T-helper 2 cell (primary cell): ENCODE measurements at regions not wholly inside any gene's neighbourhood (a gene's known extent, or its start where the extent isn't known, plus 50 kb on each side); places are given as distances from the start of the nearest gene placed in this dataset.

Experiments
- DNase-seq, 5 experiments: peaks; one replicate each; pipeline versions ENCODE4 v3.0.0 to v3.0.0-alpha.2; 2012 to 2022

- DNase-seq: no peak
These were observed 454.1 kb downstream of the ARHGEF28 start for GRCh38 chr5:74079971-74080556.

DNA sequence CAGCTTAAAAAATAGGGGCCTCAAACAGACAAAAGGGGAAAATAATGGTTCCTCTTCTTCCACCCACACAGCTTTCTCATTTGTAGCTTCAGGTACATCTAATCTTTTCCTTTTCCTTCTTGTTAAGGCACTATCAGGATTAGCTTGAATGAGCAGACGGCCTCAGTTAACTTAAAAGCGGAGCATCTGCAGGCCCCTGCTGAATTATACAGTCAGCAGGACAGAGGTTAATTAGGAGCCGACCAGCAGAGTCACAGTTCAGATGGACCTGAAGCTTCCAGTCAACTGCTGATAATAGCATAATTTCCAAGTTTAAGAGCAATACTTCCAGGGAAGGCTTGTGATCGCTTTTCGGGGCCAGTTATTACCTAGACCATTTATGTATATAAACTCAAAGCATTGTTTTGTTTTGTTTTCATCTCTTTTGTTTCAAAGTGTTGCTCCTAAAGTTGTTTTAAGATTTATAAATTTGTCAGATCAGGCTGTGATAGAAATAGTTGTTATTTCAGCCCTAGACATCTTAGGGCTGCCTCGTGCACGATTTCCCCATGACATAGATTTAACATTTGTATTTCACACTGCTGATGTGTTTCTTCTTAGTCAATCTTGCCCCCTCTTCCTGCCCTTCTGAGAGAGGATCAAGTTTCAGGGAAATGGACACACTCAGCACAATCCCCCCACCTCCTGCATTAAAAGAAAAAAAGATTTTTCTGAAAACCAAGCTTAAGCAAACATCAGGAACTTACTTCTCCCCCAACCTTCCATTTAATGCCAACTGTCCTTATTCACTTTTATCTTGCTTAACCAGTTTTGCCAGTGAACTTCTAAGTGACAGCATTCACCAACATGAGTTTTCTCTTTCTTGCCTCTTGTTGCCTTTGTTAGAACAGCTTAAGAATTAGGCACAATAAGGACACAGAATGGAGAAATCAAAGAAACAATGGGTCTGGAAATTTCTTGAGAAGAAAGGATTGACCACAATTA is 449.8 kb downstream of the ARHGEF28 start:
- no peak for DNase-seq

GRCh38 chr5:74074111-74074510 is 448.1 kb downstream of the ARHGEF28 start:
- DNase-seq: no peak

DNA sequence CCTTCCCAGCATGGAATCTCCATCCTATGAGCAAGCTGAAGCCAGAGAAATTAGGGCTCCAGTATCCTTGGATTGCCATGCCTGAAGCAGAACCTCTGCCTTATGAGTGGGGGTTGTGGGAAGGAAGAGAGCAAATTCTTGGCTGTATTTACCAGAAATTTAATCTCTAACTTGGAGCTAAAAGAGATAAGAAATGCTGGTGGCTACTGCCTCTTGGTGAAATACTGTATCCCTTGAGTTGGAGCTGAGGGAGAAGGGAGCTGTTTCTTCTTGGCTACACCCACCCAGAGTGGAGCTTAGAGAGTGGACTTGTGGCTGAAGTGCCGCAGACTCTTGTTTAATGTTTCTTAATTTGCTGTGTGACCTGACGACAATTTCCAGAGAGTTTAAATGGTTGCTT is 447.3 kb downstream of the ARHGEF28 start:
- DNase-seq: no peak

DNA sequence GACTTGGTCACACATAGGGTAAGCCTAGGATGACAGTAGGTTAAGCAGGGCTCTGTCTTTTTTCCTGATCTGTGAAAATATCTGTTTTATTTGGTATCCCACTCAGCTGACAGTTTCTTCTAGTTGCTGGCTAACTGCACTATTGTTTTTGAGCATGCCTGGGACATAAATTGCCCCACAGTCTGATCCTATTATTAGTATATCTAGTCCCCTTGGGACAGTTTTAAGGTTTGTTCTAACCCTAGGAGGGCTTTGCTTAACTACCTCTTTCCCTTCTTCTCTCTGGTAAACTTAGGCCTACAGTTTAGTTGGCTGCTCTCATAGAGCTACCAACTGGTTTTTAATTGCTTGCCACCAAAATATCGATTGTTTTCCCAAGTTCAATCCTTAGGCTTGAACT is 446.6 kb downstream of the ARHGEF28 start:
- DNase-seq: no peak

GRCh38 chr5:74070766-74071165 is 444.8 kb downstream of the ARHGEF28 start:
- DNase-seq: no peak

DNA sequence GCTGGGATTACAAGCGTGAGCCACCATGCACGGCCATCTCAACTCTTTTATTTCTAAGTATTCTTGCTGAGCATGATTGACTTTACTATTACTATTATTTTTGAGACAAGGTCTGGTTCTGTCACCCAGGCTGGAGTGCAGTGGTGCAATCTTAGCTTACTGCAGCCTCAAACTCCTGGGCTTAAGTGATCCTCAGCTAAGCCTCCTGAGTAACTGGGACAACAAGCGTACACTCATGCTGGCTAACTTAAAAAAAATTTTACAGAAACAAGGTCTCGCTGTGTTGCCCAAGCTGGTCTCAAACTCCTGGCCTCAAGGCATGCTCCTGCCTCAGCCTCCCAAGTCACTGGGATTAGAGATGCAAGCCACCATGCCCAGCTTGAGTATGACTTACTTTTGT is 443.7 kb downstream of the ARHGEF28 start:
- DNase-seq: no peak

- no peak for DNase-seq
These were observed 441.9 kb downstream of the ARHGEF28 start for GRCh38 chr5:74067748-74068541.

GRCh38 chr5:74064911-74065310 is 438.9 kb downstream of the ARHGEF28 start:
- DNase-seq: no peak

GRCh38 chr5:74064225-74064624 is 438.2 kb downstream of the ARHGEF28 start:
- DNase-seq: no peak

DNA sequence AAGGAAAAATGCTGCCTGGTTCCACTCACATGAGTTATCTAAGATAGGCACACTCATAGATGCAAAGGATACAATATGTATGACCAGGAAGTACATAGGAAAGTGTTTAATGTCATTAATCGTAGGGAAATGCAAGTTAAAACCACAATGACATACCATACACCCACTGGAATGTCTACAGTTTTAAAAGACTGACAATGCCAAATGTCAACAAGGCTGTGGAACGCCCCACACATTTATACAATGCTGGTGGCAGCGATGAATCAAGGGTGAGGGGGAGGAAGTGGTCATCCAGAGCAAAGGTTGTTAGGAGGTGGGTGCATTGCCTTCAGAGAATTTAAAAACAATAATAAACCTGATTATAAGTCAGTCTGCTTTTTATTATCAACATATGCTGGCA is 437.8 kb downstream of the ARHGEF28 start:
- no peak for DNase-seq

DNA sequence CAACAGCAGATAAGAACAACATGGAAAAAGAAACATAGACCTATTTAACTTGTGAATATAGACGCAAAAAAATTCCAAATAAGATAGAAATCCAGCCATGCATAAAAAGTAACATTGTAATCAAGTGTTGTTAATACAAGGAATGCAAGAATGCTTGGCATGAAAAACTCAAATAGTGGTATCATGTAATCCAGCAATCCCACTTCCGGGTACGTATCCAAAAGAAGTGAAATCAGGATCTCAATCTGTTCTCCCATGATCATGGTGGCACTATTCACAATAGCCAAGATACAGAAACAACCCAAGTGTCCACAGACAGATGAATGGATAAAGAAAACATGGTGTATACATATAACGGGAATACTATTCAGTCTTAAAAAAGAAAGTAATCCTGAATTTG is 437.4 kb downstream of the ARHGEF28 start:
- DNase-seq: no peak

DNA sequence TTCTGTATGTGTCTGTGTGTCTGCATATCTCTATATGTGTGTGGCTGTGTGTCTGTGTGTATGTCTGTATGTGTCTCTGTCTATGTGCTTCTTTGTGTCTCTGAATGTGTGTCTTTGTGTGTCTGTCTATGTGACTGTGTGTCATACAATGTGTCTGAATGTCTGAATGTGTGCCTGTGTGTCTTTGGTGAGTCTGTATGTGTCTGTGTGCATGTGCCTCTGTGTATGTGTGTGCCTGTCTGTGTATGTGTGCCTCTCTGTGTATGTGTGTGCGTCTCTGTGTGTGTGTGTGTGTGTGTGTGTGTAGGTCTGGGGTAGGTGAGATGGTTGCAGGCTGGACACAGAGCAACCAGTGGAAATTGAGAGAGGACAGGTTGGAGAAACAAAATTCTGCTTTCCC is 435.3 kb downstream of the ARHGEF28 start:
- no peak for DNase-seq

DNA sequence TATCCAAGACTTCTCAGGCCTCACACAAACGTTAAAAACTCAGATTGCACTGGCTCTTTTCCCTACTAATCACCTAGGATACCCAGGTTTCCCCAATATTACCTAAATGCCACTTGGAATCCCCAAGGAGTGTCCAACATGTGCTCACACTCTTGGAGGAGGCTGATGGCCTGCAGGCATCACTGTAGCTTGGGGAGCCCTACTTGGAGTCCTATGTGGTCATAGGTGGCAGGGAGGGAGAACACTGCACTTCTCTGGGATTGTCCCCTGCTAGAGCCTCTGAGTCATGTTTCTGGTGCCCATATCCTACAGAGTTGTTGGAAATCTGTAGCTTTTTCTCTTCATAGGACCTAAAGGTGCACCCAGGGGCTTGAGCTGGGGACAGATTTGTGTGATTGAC is 433.7 kb downstream of the ARHGEF28 start:
- no peak for DNase-seq

DNA sequence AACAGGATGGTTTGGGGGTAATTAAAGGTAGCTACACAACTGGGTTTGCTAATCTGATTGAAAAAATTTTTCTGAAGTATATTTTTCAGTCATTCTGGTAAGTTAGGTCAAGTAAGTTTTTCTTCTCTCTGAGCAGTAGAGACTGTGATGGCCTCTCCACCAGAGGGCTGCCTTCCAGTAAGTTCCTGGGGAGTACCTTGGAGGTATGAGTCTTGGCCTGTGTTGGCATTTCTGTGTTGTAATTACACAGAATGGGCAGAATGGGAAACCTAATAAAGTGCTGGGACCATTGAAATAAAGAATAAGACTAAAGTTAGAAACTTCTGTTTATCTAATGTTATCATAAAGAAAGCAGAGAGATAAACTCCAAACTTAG is 430.8 kb downstream of the ARHGEF28 start:
- DNase-seq: peak in 1 of 5 experiments; percentile 14

DNA sequence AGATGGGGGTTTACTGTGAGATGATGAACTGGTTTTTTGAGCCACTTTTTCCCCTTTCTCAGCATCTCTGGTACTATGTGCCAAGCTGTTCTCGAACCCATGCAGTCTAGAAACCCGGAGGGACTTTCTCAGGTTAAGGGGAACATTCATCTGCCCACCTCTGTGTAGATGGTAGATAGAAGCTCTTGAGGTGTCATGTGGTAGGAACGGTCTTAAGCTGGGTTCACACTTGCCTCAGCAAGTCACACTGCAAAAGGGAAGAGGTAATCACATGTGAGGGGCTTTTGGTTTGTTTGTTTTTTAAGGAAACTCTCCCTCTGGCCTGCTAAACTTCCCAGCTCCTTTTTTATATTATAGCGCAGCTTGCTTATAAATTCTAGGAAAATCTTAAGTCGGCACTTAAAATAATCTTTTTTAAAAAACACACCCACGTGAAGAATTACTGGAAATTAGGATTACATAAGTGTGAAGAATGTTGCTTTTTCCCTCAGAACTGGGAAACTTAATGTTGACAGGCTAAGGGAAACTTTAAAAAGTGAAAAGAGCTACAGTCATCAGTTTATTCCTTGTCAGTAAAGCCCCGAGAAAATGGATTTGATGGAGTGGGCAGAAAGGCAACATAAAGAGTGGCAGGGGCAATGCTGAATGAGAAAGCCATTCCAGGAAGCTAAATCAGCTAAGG is 430.3 kb downstream of the ARHGEF28 start:
- no peak for DNase-seq

DNA sequence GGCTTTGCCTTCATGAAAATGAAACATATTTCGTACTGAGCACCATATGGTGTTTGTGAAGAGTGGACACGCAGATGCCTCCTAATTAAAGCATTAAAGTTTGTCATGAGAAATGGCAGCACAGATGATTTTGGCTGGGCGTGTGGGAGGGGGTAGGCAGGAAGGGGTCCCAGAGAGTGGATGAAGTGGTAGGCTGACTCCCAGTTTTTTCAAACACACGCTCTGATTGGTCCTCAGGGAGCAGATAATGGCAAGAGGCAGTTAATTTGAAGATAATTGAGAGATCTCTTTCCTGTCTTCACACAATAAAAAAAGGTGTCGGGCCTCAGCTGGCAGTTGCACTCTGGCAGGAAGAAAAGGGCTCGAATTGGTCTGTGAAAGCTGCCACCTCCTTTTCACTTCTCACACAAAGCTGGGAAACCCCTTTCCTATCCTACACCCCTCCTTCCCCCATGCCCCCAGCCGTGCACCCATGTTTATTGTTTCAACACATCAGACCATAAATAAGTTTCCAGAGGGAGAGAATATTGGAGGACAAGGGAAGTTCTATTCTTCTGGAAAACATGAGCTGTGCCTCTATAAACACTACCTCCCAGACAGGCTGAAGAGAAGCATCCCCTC is 429.6 kb downstream of the ARHGEF28 start:
- no peak for DNase-seq

DNA sequence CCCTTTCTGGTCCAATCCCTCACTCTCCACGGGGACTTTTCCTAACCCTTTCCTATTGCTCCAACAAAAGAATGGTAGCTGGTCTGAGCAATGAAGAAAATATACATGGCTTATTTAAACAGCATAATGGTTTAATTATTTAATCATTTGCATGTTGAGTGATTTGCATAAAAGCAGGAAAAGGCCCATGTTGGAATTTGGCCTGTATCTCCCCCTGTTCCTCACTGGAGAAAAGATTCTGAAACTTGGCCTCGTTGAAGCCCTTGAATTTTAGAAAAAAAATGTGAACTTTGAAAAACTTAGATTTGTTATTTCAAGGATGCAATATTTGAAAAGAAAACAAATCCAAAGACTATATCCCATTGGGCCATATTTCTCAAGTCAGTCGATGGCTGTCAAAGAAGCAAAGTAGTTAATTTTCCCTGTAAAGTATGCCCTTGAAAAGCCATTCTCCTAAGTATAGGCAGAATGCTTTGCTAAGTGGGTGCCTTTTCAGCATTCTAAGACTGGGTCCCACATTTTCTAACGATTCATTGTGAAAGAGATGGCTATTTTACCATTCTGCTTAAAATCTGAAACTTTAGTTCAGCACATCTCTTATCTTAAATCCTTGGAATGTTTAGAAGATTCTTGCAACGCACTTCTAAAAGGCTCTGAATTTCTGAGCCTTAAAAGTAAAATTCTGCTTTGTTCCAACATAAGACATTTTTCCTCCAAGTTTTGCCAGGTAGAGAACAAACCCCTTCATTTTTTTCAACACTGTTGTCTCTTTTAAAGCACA is 428.8 kb downstream of the ARHGEF28 start:
- no peak for DNase-seq

- no peak for DNase-seq
These were observed 428.1 kb downstream of the ARHGEF28 start for GRCh38 chr5:74054139-74054538.

GRCh38 chr5:74052441-74053221 is 426.6 kb downstream of the ARHGEF28 start:
- DNase-seq: no peak

GRCh38 chr5:74051076-74051475 is 425.1 kb downstream of the ARHGEF28 start:
- DNase-seq: no peak
